Chondrocyte (in vitro differentiated cells): ENCODE measurements at regions not wholly inside any gene's neighbourhood (a gene's known extent, or its start where the extent isn't known, plus 50 kb on each side); places are given as distances from the start of the nearest gene placed in this dataset.

Experiments used
- DNase-seq: peaks from one replicate; pipeline ENCODE4 v3.0.0; 2021; ENCODE audit warnings: mixed read lengths, low spot score
- H3K27ac Mint-ChIP-seq: one replicate; pipeline ENCODE4 v1.8.0; 2021; ENCODE audit warnings: mild to moderate bottlenecking, moderate library complexity, mixed read lengths; ENCODE audit not compliant: unreplicated experiment
- H3K27me3 Mint-ChIP-seq: 2 replicates; pipeline ENCODE4 v1.8.0; 2021; ENCODE audit warnings: low read depth, mixed read lengths
- H3K36me3 Mint-ChIP-seq: 2 replicates; pipeline ENCODE4 v1.8.0; 2021; ENCODE audit warnings: low read depth, mixed read lengths
- H3K4me1 Mint-ChIP-seq: 2 replicates; pipeline ENCODE4 v1.8.0; 2021; ENCODE audit warnings: low read depth, mild to moderate bottlenecking, mixed read lengths
- H3K4me3 Mint-ChIP-seq: one replicate; pipeline ENCODE4 v1.8.0; 2021; ENCODE audit warnings: mild to moderate bottlenecking, moderate library complexity, mixed read lengths; ENCODE audit not compliant: unreplicated experiment
- H3K9me3 Mint-ChIP-seq: 2 replicates; pipeline ENCODE4 v1.8.0; 2021; ENCODE audit warnings: low read depth, mixed read lengths
- TF ChIP-seq, protein P1 (sequence below): fragments of 200-600 bp; sonication (generic); IDR thresholded peaks from 2 replicates; pipeline ENCODE4 v1.5.0; 2021; ENCODE audit warnings: antibody characterized with exemption, mild to moderate bottlenecking, moderate library complexity

DNA sequence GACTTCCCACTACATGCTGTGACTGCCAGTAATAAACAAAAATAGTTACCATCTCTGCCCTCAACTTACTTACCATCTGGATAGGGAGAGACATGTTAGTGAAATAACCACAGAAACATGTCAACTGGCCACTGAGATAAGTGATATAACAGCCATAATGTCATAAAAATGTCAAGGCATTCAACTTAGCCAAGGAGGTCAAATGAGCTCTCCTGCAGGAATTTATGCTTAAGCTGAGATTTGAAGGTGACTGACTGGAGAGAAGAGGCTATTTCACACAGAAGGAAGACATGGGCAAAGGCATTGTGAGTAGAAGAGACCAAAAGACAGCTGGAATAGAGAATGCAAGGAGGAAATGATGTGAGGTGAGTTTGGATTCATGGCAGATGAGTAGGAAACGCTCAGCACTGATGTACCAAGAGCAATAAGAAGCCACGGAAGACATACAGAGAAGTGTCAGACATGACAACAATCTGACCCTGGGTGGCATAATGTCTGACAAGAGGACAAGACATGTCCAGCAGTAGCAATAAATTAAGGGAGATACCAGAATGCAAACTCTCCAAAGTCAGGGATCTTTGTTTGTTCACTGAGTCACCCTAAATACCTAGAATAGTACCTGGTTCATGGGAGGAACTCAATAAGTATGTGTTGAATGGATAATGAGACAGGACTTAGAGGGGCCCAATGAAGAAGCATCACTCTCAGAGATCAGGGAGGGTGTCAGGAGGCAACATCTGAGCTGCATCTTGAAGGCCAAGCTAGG, 318.8 kb downstream of the ACTL7B start:
- Mint-ChIP-seq H3K27me3 (no peaks in the 10 kb centered on the region), H3K36me3 (no peaks in the 10 kb centered on the region), H3K4me1 (peaks cover 19% of the 10 kb centered on the region), H3K27ac (no peak overlapping the region), H3K4me3 (no peak overlapping the region), H3K9me3 (peaks cover 5% of the 10 kb centered on the region)
- TF ChIP-seq, protein P1, sequence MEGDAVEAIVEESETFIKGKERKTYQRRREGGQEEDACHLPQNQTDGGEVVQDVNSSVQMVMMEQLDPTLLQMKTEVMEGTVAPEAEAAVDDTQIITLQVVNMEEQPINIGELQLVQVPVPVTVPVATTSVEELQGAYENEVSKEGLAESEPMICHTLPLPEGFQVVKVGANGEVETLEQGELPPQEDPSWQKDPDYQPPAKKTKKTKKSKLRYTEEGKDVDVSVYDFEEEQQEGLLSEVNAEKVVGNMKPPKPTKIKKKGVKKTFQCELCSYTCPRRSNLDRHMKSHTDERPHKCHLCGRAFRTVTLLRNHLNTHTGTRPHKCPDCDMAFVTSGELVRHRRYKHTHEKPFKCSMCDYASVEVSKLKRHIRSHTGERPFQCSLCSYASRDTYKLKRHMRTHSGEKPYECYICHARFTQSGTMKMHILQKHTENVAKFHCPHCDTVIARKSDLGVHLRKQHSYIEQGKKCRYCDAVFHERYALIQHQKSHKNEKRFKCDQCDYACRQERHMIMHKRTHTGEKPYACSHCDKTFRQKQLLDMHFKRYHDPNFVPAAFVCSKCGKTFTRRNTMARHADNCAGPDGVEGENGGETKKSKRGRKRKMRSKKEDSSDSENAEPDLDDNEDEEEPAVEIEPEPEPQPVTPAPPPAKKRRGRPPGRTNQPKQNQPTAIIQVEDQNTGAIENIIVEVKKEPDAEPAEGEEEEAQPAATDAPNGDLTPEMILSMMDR = no peak
- DNase-seq = no peak

DNA sequence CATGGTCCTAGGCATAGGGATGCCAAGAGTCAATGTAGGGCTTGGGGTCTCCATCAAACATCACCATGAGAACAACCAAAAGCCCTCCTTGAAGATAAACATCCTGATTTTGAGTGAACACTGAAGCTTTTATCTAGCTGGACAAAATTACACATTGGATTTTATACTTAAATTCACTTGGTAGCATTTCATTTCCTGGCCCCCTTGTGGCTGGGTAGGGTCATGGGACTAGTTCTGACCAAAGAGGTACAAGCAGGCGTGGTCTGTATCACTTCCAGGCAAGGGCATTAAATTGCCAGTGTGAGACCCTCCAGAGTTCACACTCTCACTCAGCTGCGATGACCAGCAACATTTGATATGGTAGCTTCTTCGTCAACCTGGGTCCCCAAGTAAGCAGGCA, 320.3 kb downstream of the ACTL7B start:
- Mint-ChIP-seq H3K4me3 (no peak overlapping the region), H3K36me3 (no peaks in the 10 kb centered on the region), H3K4me1 (peaks cover 19% of the 10 kb centered on the region), H3K27me3 (no peaks in the 10 kb centered on the region), H3K27ac (no peak overlapping the region), H3K9me3 (peaks cover 5% of the 10 kb centered on the region)
- TF ChIP-seq, protein P1 = peak; percentile 69
- DNase-seq = no peak

DNA sequence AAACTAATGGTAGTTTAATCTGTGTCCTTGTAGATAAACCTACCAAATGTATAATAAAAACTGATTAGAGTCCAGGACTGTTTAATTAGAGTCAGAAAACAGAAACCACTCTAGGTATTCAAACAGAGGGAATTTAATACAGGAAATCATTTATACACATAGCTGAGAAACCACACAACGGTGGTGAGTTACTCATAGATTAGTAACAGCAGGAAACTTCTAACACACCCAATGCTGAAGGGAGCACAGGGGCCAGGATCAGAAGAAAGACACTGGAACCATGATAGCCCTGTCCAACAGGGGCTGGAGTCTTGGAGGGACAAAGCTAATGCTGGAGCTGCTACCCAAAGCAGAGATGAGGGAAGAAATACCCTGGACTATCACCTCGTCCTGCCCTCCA, 321.0 kb downstream of the ACTL7B start:
- Mint-ChIP-seq H3K4me1 (peaks cover 19% of the 10 kb centered on the region), H3K27me3 (no peaks in the 10 kb centered on the region), H3K4me3 (no peak overlapping the region), H3K27ac (no peak overlapping the region), H3K36me3 (no peaks in the 10 kb centered on the region), H3K9me3 (peaks cover 5% of the 10 kb centered on the region)
- no peak for DNase-seq
- TF ChIP-seq, protein P1 = no peak

DNA sequence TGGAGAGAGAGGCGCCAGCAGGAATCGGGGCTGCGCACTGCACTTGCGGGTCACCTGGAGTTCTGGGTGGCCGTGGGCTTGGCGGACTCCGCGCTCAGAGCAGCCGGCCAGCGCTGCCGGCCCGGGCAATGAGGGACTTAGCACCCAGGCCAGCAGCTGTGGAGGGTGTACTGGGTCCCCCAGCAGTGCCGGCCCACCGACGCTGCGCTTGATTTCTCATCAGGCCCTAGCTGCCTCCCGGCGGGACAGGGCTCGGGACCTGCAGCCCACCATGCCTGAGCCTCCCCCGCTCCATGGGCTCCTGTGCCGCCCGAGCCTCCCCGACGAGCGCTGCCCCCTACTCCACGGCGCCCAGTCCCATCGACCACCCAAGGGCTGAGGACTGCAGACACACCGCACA, 325.6 kb downstream of the ACTL7B start:
- DNase-seq = peak; percentile 88
- H3K4me1 Mint-ChIP-seq = peaks cover 5% of the 10 kb centered on the region
- no peak overlapping the region for H3K27ac Mint-ChIP-seq
- peaks cover 5% of the 10 kb centered on the region for H3K9me3 Mint-ChIP-seq
- TF ChIP-seq, protein P1 = no peak
- no peak overlapping the region for H3K4me3 Mint-ChIP-seq
- H3K36me3 Mint-ChIP-seq = no peaks in the 10 kb centered on the region
- H3K27me3 Mint-ChIP-seq = peaks cover 4% of the 10 kb centered on the region

DNA sequence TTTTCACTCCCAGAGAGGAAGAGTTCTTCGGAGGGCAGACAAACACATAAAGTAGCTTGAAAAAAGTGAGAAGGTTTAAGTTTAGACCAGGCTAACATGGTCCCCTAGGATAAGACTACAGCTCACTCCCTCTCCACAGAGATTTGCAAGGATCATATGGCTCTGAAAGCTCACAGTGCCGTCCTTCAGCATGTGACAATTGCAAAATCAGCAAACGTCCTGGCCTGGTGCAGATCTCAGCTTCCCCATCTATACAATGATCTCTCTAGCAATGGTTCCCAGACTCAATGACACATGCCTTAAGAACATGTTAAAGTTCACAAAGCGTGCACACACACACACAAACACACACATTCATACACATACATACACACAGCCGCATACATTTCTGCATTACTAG, 327.6 kb downstream of the ACTL7B start:
- Mint-ChIP-seq H3K36me3 (no peaks in the 10 kb centered on the region), H3K4me3 (no peak overlapping the region), H3K27me3 (peaks cover 4% of the 10 kb centered on the region), H3K27ac (no peak overlapping the region), H3K9me3 (no peaks in the 10 kb centered on the region), H3K4me1 (no peaks in the 10 kb centered on the region)
- TF ChIP-seq, protein P1 = no peak
- no peak for DNase-seq
